Esophagus squamous epithelium (tissue), 4 donors: ENCODE measurements at regions not wholly inside any gene's neighbourhood (a gene's known extent, or its start where the extent isn't known, plus 50 kb on each side); places are given as distances from the start of the nearest gene placed in this dataset.

Experiments
- CTCF ChIP-seq, 6 experiments: fragments of 450-650 bp in 4 of 6; fragments of 200-600 bp in 2 of 6; sonication (generic) in 2 of 6; IDR thresholded peaks; one replicate each; pipeline ENCODE4 v1.5.1; 2016 to 2019; ENCODE audit warnings: antibody characterized with exemption in 6 of 6, mild to moderate bottlenecking in 4 of 6, moderate library complexity in 4 of 6
- POLR2A ChIP-seq, 4 donors: fragments of 450-650 bp; IDR thresholded peaks; one replicate each; pipeline ENCODE4 v1.6.1; 2017; ENCODE audit warnings: antibody characterized with exemption in 4 of 4, mild to moderate bottlenecking in 4 of 4, moderate library complexity in 3 of 4

GRCh38 chr3:127139601-127140500 is 53.1 kb upstream of the PRR23E start:
- no peak for TF ChIP-seq CTCF (IDR thresholded peaks at IDR 0.05)
- TF ChIP-seq POLR2A (IDR thresholded peaks at IDR 0.05) = no peak
